Activated T-cell treated with anti-CD3 and anti-CD28 coated beads, Interleukin-2, amount 50 U/mL, for 4 hours (primary cell): ENCODE measurements at regions not wholly inside any gene's neighbourhood (a gene's known extent, or its start where the extent isn't known, plus 50 kb on each side); places are given as distances from the start of the nearest gene placed in this dataset.
"Not testable (repeated sequence)": the region's sequence is repeated elsewhere in the genome, so short reads cannot be mapped to it uniquely, and the experiment has no call there.

Experiments used
- ATAC-seq, 2 donors: fragments of 200-7000 bp; cut with Tn5 transposase; one replicate each; pipeline ENCODE4 v1.10.0; 2021
- DNase-seq: peaks from one replicate; pipeline ENCODE4 v3.0.0-alpha.2; 2020
- H3K27me3 Mint-ChIP-seq: one replicate; pipeline ENCODE4 v1.8.0; 2021; ENCODE audit warnings: low read depth, mixed read lengths
- H3K36me3 Mint-ChIP-seq: one replicate; pipeline ENCODE4 v1.8.0; 2022; ENCODE audit warnings: mixed read lengths; ENCODE audit not compliant: insufficient read depth
- H3K4me1 Mint-ChIP-seq: one replicate; pipeline ENCODE4 v1.8.0; 2021; ENCODE audit warnings: low read depth, mixed read lengths
- H3K4me3 Mint-ChIP-seq: one replicate; pipeline ENCODE4 v1.8.0; 2021; ENCODE audit warnings: mild to moderate bottlenecking, moderate library complexity, mixed read lengths
- H3K9me3 Mint-ChIP-seq: one replicate; pipeline ENCODE4 v1.8.0; 2021; ENCODE audit warnings: mixed read lengths

DNA sequence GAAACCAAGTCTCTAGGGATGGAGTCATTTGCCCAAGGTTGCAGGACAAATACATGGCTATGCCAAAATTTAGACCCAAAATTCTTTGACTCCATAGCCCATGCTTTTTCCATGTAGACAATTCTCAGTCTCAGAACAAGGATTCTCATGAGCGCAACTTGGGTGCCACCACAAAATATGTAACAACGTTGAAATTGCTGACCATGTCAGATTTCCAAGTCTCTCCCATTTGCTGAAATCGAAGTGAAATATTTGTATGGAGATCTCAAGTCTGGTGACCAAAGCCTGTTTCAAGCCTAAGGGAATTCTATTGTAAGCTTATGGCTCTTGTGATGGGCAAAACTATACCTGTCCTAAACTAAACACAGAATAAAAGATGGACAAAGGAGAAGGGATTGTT lies 333.5 kb downstream of the AEBP2 start:
- H3K9me3 Mint-ChIP-seq, result peaks cover 4% of the 10 kb centered on the region
- H3K4me3 Mint-ChIP-seq, result no peak overlapping the region
- H3K27me3 Mint-ChIP-seq, result no peaks in the 10 kb centered on the region
- H3K36me3 Mint-ChIP-seq, result no peaks in the 10 kb centered on the region
- no peaks in the 10 kb centered on the region for H3K4me1 Mint-ChIP-seq
- ATAC-seq (no peak), DNase-seq (no peak)

DNA sequence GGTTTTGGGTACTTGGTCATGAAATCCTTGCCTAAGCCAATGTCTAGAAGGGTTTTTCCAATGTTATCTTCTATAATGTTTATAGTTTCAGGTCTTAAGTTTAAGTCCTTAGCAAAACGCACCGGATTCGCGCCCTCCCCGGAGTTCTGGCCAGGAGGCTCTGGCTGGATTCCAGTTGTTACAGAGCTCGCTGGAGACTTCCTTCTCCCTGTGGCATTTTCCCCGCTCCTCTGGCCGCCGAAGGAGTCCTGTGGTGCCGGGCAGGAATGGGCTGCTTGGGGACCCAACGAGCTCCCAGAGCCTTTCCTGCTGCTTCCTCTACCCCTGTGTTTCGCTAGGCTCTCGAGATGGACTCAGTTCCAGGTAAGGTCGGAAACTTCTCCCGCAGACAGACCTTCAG lies 335.9 kb downstream of the AEBP2 start:
- H3K36me3 Mint-ChIP-seq, result no peaks in the 10 kb centered on the region
- no peaks in the 10 kb centered on the region for H3K4me1 Mint-ChIP-seq
- DNase-seq (no peak), ATAC-seq (no peak)
- H3K9me3 Mint-ChIP-seq, result peaks cover 4% of the 10 kb centered on the region
- H3K27me3 Mint-ChIP-seq, result peaks cover 2% of the 10 kb centered on the region
- no peak overlapping the region for H3K4me3 Mint-ChIP-seq

DNA sequence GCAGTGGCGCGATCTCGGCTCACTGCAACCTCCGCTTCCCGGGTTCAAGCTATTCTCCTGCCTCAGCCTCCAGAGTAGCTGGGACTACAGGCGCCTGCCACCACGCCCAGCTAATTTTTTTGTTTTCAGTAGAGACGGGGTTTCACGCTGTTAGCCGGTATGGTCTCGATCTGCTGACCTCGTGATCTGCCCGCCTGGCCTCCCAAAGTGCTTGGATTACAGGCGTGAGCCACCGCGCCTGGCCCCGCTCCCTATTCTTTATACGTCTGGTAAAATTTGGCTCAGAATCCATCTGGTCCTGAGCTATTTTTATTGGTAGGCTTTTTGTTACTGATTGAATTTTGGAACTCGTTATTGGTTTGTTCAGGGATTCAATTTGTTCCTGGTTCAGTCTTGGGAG lies 336.7 kb downstream of the AEBP2 start:
- DNase-seq, H3K4me3 Mint-ChIP-seq, H3K4me1 Mint-ChIP-seq, ATAC-seq, H3K9me3 Mint-ChIP-seq, H3K36me3 Mint-ChIP-seq, H3K27me3 Mint-ChIP-seq: not testable (repeated sequence)

DNA sequence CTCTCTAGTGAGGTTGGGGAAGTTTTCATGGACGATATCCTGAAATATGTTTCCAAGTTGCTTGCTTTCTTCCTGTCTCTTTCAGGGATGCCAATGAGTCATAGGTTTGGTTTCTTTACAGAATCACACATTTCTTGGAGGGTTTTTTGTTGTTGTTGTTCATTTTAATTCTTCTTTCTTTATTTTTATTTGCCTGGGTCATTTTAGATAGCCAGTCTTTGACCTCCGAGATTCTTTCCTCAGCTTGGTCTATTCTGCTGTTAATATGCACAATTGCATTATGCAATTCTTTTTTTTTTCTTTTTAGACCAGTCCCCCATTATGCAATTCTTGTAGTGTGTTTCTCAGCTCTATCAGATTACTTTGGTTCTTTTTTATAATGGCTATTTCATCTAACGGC lies 338.9 kb downstream of the AEBP2 start:
- ATAC-seq, result no peak
- peaks cover 4% of the 10 kb centered on the region for H3K9me3 Mint-ChIP-seq

GRCh38 chr12:19778797-19779196 lies 339.5 kb downstream of the AEBP2 start:
- DNase-seq (no peak), ATAC-seq (no peak)
- H3K4me1 Mint-ChIP-seq, result no peaks in the 10 kb centered on the region
- no peak overlapping the region for H3K4me3 Mint-ChIP-seq
- H3K9me3 Mint-ChIP-seq, result peaks cover 4% of the 10 kb centered on the region
- H3K27me3 Mint-ChIP-seq, result peaks cover 5% of the 10 kb centered on the region
- no peaks in the 10 kb centered on the region for H3K36me3 Mint-ChIP-seq

More for the DNA sequence above, 338.9 kb downstream of the AEBP2 start:
- Mint-ChIP-seq H3K4me1 (no peaks in the 10 kb centered on the region), H3K27me3 (peaks cover 5% of the 10 kb centered on the region), H3K36me3 (no peaks in the 10 kb centered on the region), H3K4me3 (no peak overlapping the region)
- no peak for DNase-seq

- ATAC-seq (peak in 1 of 2 donors; percentile 51), DNase-seq (no peak)
- peaks cover 2% of the 10 kb centered on the region for H3K9me3 Mint-ChIP-seq
- H3K36me3 Mint-ChIP-seq, result no peaks in the 10 kb centered on the region
- peaks cover 5% of the 10 kb centered on the region for H3K27me3 Mint-ChIP-seq
- no peak overlapping the region for H3K4me3 Mint-ChIP-seq
- no peaks in the 10 kb centered on the region for H3K4me1 Mint-ChIP-seq
Observed at GRCh38 chr12:19779395-19780056, 340.2 kb downstream of the AEBP2 start.

DNA sequence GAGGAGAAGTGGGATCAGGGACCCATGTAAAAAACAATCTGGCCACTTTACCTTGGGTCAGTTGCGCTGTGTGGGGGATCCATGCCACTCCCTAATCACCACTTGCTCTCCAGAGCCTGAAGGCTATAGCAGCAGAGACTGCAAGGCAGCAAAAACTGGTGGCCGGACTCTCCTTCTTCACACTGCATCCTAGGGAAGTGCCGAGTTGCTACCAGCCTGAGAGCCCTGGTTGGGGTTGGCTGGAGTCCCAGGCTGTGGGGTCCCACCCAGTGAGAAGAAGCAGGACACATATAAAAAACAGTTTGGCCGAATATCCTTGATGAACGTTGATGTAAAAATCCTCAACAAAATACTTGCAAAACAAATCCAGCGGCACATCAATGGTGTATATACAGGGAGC lies 341.2 kb downstream of the AEBP2 start:
- Mint-ChIP-seq H3K27me3 (peaks cover 5% of the 10 kb centered on the region), H3K4me1 (no peaks in the 10 kb centered on the region), H3K9me3 (peaks cover 4% of the 10 kb centered on the region), H3K4me3 (no peak overlapping the region), H3K36me3 (no peaks in the 10 kb centered on the region)
- DNase-seq (no peak), ATAC-seq (no peak)

DNA sequence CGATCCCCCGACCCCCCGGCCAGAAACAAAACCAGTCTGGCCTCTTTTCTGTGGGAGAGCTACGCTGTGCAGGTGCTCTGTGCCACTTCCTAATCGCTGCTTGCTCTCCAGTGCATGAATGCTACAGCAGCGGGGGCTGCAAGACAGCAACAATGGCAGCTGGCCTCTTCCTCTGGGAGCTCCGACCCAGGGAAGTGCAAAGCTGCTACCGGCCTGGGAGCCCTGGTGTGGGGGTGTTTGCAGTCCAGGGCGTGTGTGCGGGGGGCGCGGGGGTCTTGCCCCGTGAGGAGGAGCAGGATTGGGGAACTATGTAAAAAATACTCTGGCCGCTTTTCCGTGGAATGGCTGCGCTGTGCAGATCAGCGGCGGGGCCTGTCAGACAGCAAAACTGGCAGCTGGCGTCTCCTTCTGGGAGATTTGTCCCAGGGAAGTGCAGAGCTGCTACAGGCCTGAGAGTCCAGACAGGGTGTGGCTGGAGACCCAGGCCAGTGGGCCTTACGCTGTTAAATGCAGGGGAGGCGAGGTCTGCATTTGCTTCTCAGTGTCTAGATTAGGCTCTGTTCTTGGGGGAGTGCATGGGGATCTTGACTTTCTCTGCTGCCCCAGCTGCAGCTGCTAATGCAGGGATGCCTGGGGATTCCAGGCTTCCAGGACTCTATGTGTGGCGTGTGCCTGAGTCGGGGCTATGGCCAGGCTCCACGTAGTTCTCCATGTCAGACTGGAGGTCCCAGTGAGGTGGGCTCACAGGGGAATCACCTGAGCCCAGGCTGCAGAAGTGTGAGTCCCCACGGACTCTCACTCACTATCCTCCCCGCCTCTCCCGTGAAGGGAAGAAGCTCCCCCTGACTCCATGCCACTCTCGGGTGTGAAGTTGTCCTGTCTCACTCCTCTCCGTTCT lies 344.5 kb downstream of the AEBP2 start:
- H3K36me3 Mint-ChIP-seq, result no peaks in the 10 kb centered on the region
- H3K9me3 Mint-ChIP-seq, result peaks cover 18% of the 10 kb centered on the region
- H3K27me3 Mint-ChIP-seq, result peaks cover 3% of the 10 kb centered on the region
- DNase-seq, result no peak
- no peak for ATAC-seq
- no peak overlapping the region for H3K4me3 Mint-ChIP-seq
- no peaks in the 10 kb centered on the region for H3K4me1 Mint-ChIP-seq

DNA sequence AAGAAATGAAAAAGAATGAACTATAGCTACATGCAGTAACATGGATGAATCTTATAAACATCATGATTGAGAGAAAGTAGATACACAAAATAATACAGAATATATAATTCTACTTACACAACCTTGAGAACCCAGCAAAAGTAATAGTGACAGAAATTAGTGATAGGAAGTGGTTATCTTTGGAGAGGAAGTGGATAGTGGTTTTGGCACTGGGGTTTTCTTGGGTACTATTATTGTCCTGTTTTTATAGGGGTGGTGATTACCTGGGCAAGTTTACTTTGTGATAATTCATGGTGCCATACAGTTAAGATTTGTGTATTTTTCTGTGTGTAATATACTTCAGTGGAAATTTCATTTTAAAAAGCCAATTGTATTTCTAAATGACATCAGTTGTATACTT lies 352.7 kb downstream of the AEBP2 start:
- Mint-ChIP-seq H3K27me3 (peaks cover 3% of the 10 kb centered on the region), H3K36me3 (no peaks in the 10 kb centered on the region), H3K4me3 (no peak overlapping the region), H3K9me3 (peaks cover 9% of the 10 kb centered on the region), H3K4me1 (peaks cover 21% of the 10 kb centered on the region)
- no peak for DNase-seq
- ATAC-seq, result no peak

DNA sequence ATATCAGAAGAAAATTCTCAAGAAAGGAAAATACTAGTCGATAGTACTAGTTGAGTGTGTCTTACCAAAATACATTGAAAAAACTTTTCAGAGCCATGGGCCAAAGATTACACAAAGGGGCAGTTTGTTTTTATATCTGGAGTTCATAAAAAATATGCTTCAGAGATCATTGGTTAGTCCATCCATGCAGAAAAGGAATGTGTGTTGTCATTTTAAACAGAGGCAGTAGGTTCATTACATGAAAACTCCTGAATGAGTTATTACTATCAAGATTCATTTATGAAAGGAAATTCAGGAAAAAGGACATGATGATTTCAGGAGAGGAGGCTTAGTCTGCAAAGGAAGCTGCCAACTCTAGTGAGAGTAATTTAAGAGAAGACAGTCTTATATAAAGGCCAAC lies 354.8 kb downstream of the AEBP2 start:
- Mint-ChIP-seq H3K36me3 (no peaks in the 10 kb centered on the region), H3K9me3 (peaks cover 3% of the 10 kb centered on the region), H3K4me3 (no peak overlapping the region), H3K27me3 (peaks cover 3% of the 10 kb centered on the region), H3K4me1 (peaks cover 21% of the 10 kb centered on the region)
- ATAC-seq, result no peak
- no peak for DNase-seq

DNA sequence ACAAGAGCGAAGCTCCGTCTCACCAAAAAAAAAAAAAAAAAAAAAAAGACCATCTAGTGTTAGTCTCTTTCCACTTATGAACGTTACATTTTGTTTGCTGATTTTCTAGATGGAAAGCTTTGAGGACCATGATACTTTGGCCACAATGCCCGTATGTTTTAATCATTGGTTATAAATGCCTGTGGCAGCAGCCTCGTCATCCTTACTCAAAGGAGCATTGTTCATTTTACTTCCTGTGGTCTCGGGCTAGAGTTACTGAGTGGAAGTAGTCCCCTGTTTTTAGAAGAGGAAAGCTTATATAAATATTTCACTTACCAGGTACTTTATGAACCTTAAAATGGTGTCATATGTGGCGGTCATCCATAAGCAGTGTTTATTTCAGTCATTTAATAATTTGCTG lies 359.9 kb downstream of the AEBP2 start:
- Mint-ChIP-seq H3K36me3 (no peaks in the 10 kb centered on the region), H3K4me1 (peaks cover 13% of the 10 kb centered on the region), H3K9me3 (no peaks in the 10 kb centered on the region), H3K4me3 (no peak overlapping the region), H3K27me3 (no peaks in the 10 kb centered on the region)
- no peak for ATAC-seq
- no peak for DNase-seq

DNA sequence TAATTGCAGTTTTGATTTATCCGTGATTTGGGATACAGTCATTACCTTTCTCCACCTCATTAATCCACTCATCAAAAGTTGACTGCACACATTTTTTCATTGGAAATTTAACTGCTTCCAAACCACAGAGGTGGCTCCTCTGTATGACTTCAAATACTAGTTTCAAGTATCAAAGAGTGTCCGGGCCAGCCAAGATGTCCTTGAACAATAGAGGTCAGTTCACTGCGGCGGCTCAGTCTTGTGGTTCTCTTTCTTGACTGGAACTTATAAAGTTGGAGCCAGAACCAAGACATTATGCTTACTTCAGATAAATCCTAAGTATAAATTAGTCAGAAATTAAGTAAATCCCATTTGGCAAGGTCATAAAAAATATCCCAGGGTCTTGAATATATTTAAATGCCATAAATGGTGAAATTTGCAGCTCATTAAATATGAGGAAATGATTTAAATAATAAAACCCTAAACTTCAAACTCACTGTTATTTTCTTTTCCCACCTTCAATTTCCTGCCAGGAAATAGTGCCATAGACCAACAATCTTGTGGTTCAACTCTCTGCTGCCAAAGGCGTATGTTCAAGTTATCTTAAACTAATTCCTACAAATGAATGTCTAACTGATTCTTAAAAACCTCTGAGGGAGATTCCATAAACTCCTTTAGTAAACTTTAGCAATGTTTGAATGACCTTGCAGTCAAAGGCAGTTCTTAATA lies 360.8 kb downstream of the AEBP2 start:
- no peak for DNase-seq
- H3K27me3 Mint-ChIP-seq, result no peaks in the 10 kb centered on the region
- no peak overlapping the region for H3K4me3 Mint-ChIP-seq
- ATAC-seq, result no peak
- H3K9me3 Mint-ChIP-seq, result no peaks in the 10 kb centered on the region
- H3K4me1 Mint-ChIP-seq, result peaks cover 13% of the 10 kb centered on the region
- no peaks in the 10 kb centered on the region for H3K36me3 Mint-ChIP-seq

DNA sequence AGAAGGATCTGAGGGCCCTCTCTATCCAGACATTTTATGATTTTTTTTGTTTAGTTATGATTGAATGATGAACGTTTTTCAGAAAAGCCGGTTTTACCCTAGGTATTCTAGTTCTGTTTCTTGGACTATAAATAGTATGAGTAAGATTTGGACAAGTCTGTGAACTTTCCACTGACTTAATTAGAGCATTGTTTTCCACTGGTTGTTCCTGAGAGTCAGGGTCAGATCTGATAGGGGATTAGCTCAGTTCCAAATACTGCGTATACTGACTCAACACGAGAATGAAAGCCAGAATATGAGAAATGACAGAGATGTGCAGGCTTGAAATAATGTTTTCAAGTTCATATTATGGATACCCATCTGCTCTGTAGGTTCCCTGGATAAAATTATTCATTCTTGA lies 361.6 kb downstream of the AEBP2 start:
- Mint-ChIP-seq H3K27me3 (no peaks in the 10 kb centered on the region), H3K4me1 (peaks cover 13% of the 10 kb centered on the region), H3K36me3 (no peaks in the 10 kb centered on the region), H3K4me3 (no peak overlapping the region), H3K9me3 (no peaks in the 10 kb centered on the region)
- DNase-seq, result no peak
- ATAC-seq, result peak; percentile 86 to 88

- Mint-ChIP-seq H3K27me3 (no peaks in the 10 kb centered on the region), H3K4me3 (no peak overlapping the region), H3K9me3 (no peaks in the 10 kb centered on the region), H3K4me1 (peaks cover 13% of the 10 kb centered on the region), H3K36me3 (no peaks in the 10 kb centered on the region)
- DNase-seq (no peak), ATAC-seq (no peak)
Observed at GRCh38 chr12:19801941-19802340, 362.6 kb downstream of the AEBP2 start.
